Keratinocyte (primary cell): ENCODE measurements at regions not wholly inside any gene's neighbourhood (a gene's known extent, or its start where the extent isn't known, plus 50 kb on each side); places are given as distances from the start of the nearest gene placed in this dataset.

Experiments used
- DNase-seq: peaks from one replicate; pipeline ENCODE4 v3.0.0-alpha.2; 2011; ENCODE audit warnings: low read depth, missing footprints, low spot score
- FAIRE-seq: peaks from 2 replicates; lab custom pipeline; 2011; peaks lifted over from hg19 to GRCh38; lab: Jason Lieb, UNC
- H2AFZ ChIP-seq: 2 replicates; pipeline ENCODE4 v1.6.0; 2012; ENCODE audit warnings: low read length, control low read depth, inconsistent platforms; ENCODE audit not compliant: control insufficient read depth
- H3K27ac ChIP-seq: 2 replicates; pipeline ENCODE4 v1.5.1; 2011; ENCODE audit warnings: low read length; ENCODE audit not compliant: control insufficient read depth, insufficient read depth
- H3K27me3 ChIP-seq: 3 replicates; pipeline ENCODE4 v1.6.0; 2011; ENCODE audit warnings: low read length; ENCODE audit not compliant: control insufficient read depth, insufficient read depth; ENCODE audit errors: extremely low read depth
- H3K36me3 ChIP-seq, 2 experiments: 2 replicates in 1 of 2; 3 replicates in 1 of 2; pipeline ENCODE4 v1.5.1; 2011; ENCODE audit warnings: low read length in 2 of 2, mild to moderate bottlenecking in 1 of 2; ENCODE audit not compliant: control insufficient read depth in 2 of 2, insufficient read depth in 2 of 2; ENCODE audit errors: extremely low read depth in 1 of 2
- H3K4me1 ChIP-seq: 3 replicates; pipeline ENCODE4 v1.5.1; 2011; ENCODE audit warnings: low read length; ENCODE audit not compliant: control insufficient read depth, insufficient read depth; ENCODE audit errors: extremely low read depth
- H3K4me2 ChIP-seq: 3 replicates; pipeline ENCODE4 v1.6.0; 2011; ENCODE audit warnings: low read depth, low read length; ENCODE audit not compliant: control insufficient read depth, insufficient read depth; ENCODE audit errors: extremely low read depth
- H3K4me3 ChIP-seq, 3 experiments: fragments of 200-600 bp in 1 of 3; sonication (generic) in 1 of 3; 2 replicates in 2 of 3; 3 replicates in 1 of 3; pipeline ENCODE4 v1.5.1; 2011 to 2016; ENCODE audit warnings: low read length in 3 of 3, mild to moderate bottlenecking in 3 of 3, control low read depth in 2 of 3, inconsistent platforms in 1 of 3, low read depth in 1 of 3, mixed read lengths in 1 of 3, mixed run types in 1 of 3, moderate library complexity in 1 of 3; ENCODE audit not compliant: control insufficient read depth in 2 of 3, insufficient read depth in 2 of 3; ENCODE audit errors: extremely low read depth in 1 of 3
- H3K79me2 ChIP-seq: 2 replicates; pipeline ENCODE4 v1.6.0; 2012; ENCODE audit warnings: low read length; ENCODE audit not compliant: control insufficient read depth, insufficient read depth
- H3K9ac ChIP-seq: 3 replicates; pipeline ENCODE4 v1.6.0; 2011; ENCODE audit warnings: low read length; ENCODE audit not compliant: control insufficient read depth, insufficient read depth; ENCODE audit errors: extremely low read depth
- H3K9me1 ChIP-seq: 3 replicates; pipeline ENCODE4 v1.6.0; 2011; ENCODE audit warnings: low read length; ENCODE audit not compliant: control insufficient read depth, insufficient read depth; ENCODE audit errors: extremely low read depth
- H3K9me3 ChIP-seq: 2 replicates; pipeline ENCODE4 v1.5.1; 2012; ENCODE audit warnings: low read depth, low read length; ENCODE audit not compliant: control insufficient read depth
- H4K20me1 ChIP-seq: 3 replicates; pipeline ENCODE4 v1.6.0; 2011; ENCODE audit warnings: low read length; ENCODE audit not compliant: control insufficient read depth, insufficient read depth; ENCODE audit errors: extremely low read depth
- EZH2 ChIP-seq: IDR thresholded peaks from one replicate; pipeline ENCODE4 v1.6.1; 2012; ENCODE audit warnings: inconsistent platforms, mild to moderate bottlenecking, low read length, moderate library complexity
- dilution Hi-C: fragments of 300-500 bp; cut with MboI; formaldehyde crosslinking; loops from one replicate; pipeline ENCODE4 v1.7.0; 2020; ENCODE audit warnings: low sequenced_read_pairs; ENCODE audit not compliant: extremely low pct_ligation_motif_present
- TF ChIP-seq, protein P1 (sequence below), 3 experiments: IDR thresholded peaks in 1 of 3; conservative IDR thresholded peaks in 1 of 3; optimal IDR thresholded peaks in 1 of 3; 2 replicates in 2 of 3; 3 replicates in 1 of 3; pipeline versions ENCODE3 to v1.5.1; 2011; ENCODE audit warnings: low read length in 3 of 3, mild to moderate bottlenecking in 3 of 3, moderate library complexity in 2 of 3, control low read depth in 1 of 3, inconsistent platforms in 1 of 3; ENCODE audit not compliant: insufficient read depth in 2 of 3; ENCODE audit errors: extremely low read depth in 1 of 3

DNA sequence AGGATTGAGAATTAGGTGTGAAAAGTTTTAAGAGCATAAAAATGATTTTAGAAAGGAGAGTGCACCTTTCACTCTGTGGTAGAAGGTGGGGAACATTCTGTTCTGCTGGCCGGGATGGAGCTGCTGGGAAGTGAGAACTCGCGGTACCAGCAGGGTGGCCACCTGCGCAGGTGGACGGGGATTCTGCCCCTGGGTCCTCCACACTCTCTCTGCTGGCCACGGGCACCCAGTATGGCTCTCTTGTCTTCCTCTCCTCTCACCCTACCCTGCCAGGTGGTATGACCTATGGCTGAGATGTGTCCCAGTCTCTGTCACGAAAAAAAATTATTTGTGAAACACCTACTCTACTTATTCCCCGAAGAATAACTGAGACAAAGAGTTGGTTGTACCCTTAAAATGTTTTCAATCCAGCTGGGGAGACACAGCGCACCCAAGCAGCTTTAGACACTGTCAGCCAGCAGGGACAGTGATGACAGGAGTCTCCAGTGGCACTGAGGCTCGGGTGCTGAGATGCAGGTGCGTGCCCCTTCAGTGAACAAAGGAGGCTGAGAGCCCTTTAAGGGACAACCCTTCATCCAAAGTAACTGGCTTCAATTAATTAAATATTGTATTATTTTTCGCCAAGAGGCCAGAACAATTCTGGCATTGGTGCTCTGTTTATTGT, 195.4 kb downstream of the TBXT start:
- dilution Hi-C loops = no loop called here
- DNase-seq (no peak), FAIRE-seq (no peak)
- no peaks in the 10 kb centered on the region for H3K4me1 ChIP-seq
- TF ChIP-seq EZH2 = no peak
- TF ChIP-seq, protein P1, sequence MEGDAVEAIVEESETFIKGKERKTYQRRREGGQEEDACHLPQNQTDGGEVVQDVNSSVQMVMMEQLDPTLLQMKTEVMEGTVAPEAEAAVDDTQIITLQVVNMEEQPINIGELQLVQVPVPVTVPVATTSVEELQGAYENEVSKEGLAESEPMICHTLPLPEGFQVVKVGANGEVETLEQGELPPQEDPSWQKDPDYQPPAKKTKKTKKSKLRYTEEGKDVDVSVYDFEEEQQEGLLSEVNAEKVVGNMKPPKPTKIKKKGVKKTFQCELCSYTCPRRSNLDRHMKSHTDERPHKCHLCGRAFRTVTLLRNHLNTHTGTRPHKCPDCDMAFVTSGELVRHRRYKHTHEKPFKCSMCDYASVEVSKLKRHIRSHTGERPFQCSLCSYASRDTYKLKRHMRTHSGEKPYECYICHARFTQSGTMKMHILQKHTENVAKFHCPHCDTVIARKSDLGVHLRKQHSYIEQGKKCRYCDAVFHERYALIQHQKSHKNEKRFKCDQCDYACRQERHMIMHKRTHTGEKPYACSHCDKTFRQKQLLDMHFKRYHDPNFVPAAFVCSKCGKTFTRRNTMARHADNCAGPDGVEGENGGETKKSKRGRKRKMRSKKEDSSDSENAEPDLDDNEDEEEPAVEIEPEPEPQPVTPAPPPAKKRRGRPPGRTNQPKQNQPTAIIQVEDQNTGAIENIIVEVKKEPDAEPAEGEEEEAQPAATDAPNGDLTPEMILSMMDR (optimal IDR thresholded peaks at IDR 0.05 in 1 of 3, IDR thresholded peaks at IDR 0.05 in 1 of 3, conservative IDR thresholded peaks at IDR 0.05 in 1 of 3; ENCODE audit: extremely low read depth in 1 of 3, insufficient read depth in 2 of 3, low read length in 3 of 3) = no peak
- no peaks in the 10 kb centered on the region for H3K9me1 ChIP-seq
- no peak overlapping the region for H3K4me2 ChIP-seq
- no peaks in the 10 kb centered on the region for H4K20me1 ChIP-seq
- H3K36me3 ChIP-seq = no peaks in the 10 kb centered on the region
- no peak overlapping the region for H3K9ac ChIP-seq
- no peaks in the 10 kb centered on the region for H3K27me3 ChIP-seq
- no peaks in the 10 kb centered on the region for H3K79me2 ChIP-seq
- H3K27ac ChIP-seq = no peak overlapping the region
- no peak overlapping the region for H2AFZ ChIP-seq
- H3K4me3 ChIP-seq = no peak overlapping the region
- H3K9me3 ChIP-seq = no peaks in the 10 kb centered on the region

GRCh38 chr6:165971202-165971601, 196.4 kb downstream of the TBXT start:
- DNase-seq (no peak), FAIRE-seq (no peak)
- Histone ChIP-seq H3K4me2 (no peak overlapping the region), H3K27ac (no peak overlapping the region), H2AFZ (no peak overlapping the region), H3K4me3 (no peak overlapping the region), H3K79me2 (no peaks in the 10 kb centered on the region), H3K9me1 (no peaks in the 10 kb centered on the region), H3K27me3 (no peaks in the 10 kb centered on the region), H3K9me3 (peaks cover 2% of the 10 kb centered on the region), H3K36me3 (no peaks in the 10 kb centered on the region), H4K20me1 (no peaks in the 10 kb centered on the region), H3K9ac (no peak overlapping the region), H3K4me1 (no peaks in the 10 kb centered on the region)
- no peak for TF ChIP-seq EZH2
- TF ChIP-seq, protein P1 (optimal IDR thresholded peaks at IDR 0.05 in 1 of 3, IDR thresholded peaks at IDR 0.05 in 1 of 3, conservative IDR thresholded peaks at IDR 0.05 in 1 of 3; ENCODE audit: extremely low read depth in 1 of 3, insufficient read depth in 2 of 3, low read length in 3 of 3) = no peak
- dilution Hi-C loops = no loop called here
